WTC11 (cell line): ENCODE measurements at regions not wholly inside any gene's neighbourhood (a gene's known extent, or its start where the extent isn't known, plus 50 kb on each side); places are given as distances from the start of the nearest gene placed in this dataset.

Experiments
- ATAC-seq: fragments of 200-7000 bp; cut with Tn5 transposase; 2 replicates; pipeline ENCODE4 v1.10.0; 2021; ENCODE audit warnings: mild to moderate bottlenecking, moderate library complexity
- CTCF ChIA-PET: fragments of 300-600 bp; sonication (Branson Sonifier 250); formaldehyde crosslinking; loops from one replicate; lab custom pipeline; 2021; ENCODE audit warnings: antibody characterized with exemption; lab: Charles Lee
- POLR2A ChIA-PET: fragments of 350-600 bp; sonication (Branson Sonifier 250); formaldehyde crosslinking; loops from one replicate; lab custom pipeline; 2021; ENCODE audit warnings: antibody characterized with exemption; lab: Charles Lee
- DNase-seq: peaks from one replicate; pipeline ENCODE4 v3.0.0; 2021; ENCODE audit warnings: low spot score
- H3K27ac Mint-ChIP-seq: 2 replicates; pipeline ENCODE4 v1.8.0; 2021; ENCODE audit warnings: mixed read lengths
- H3K27me3 Mint-ChIP-seq: 2 replicates; pipeline ENCODE4 v1.8.0; 2021; ENCODE audit warnings: low read depth, mild to moderate bottlenecking, moderate library complexity, mixed read lengths
- H3K36me3 Mint-ChIP-seq: 2 replicates; pipeline ENCODE4 v1.8.0; 2021; ENCODE audit warnings: mixed read lengths
- H3K4me1 Mint-ChIP-seq: 2 replicates; pipeline ENCODE4 v1.8.0; 2022; ENCODE audit warnings: mixed read lengths
- H3K4me3 Mint-ChIP-seq: 2 replicates; pipeline ENCODE4 v1.8.0; 2021; ENCODE audit warnings: mild to moderate bottlenecking, moderate library complexity, mixed read lengths
- H3K9me3 Mint-ChIP-seq: 2 replicates; pipeline ENCODE4 v1.8.0; 2021; ENCODE audit warnings: mixed read lengths
- GTF2I ChIP-seq: fragments of 250-450 bp; sonication (Bioruptor Pico); conservative IDR thresholded peaks from 2 replicates; pipeline ENCODE4 v1.4.0; 2021; ENCODE audit warnings: mild to moderate bottlenecking
- HMGA2 ChIP-seq: fragments of 250-450 bp; sonication (Bioruptor Pico); IDR thresholded peaks from 2 replicates; pipeline ENCODE4 v1.4.0; 2021; ENCODE audit warnings: mild to moderate bottlenecking, moderate library complexity
- MYBL2 ChIP-seq: sonication (generic); formaldehyde crosslinking; IDR thresholded peaks from 2 replicates; pipeline ENCODE4 v1.8.1; 2023; ENCODE audit warnings: mild to moderate bottlenecking, moderate library complexity, missing genetic modification reagents
- PRRX2 ChIP-seq: fragments of 250-450 bp; sonication (Bioruptor Pico); IDR thresholded peaks from 2 replicates; pipeline ENCODE4 v1.8.0; 2021; ENCODE audit warnings: mild to moderate bottlenecking
- SMAD3 ChIP-seq: sonication (generic); formaldehyde crosslinking; IDR thresholded peaks from 2 replicates; pipeline ENCODE4 v1.8.0; 2022; ENCODE audit warnings: missing genetic modification reagents, mild to moderate bottlenecking, borderline replicate concordance
- SMAD4 ChIP-seq: sonication (generic); formaldehyde crosslinking; IDR thresholded peaks from 2 replicates; pipeline ENCODE4 v1.8.0; 2022; ENCODE audit warnings: mild to moderate bottlenecking, missing genetic modification reagents
- TP53 ChIP-seq: sonication (generic); formaldehyde crosslinking; IDR thresholded peaks from 2 replicates; pipeline ENCODE4 v1.8.1; 2023; ENCODE audit warnings: mild to moderate bottlenecking, missing genetic modification reagents
- TF ChIP-seq, protein P1 (sequence below): sonication (generic); formaldehyde crosslinking; IDR thresholded peaks from 2 replicates; pipeline ENCODE4 v1.8.0; 2022; ENCODE audit warnings: missing genetic modification reagents
- TF ChIP-seq, protein P2 (sequence below): fragments of 250-450 bp; sonication (Bioruptor Pico); conservative IDR thresholded peaks from 2 replicates; pipeline ENCODE4 v1.9.0; 2021; ENCODE audit warnings: mild to moderate bottlenecking
- TF ChIP-seq, protein P3 (sequence below): sonication (generic); formaldehyde crosslinking; IDR thresholded peaks from 2 replicates; pipeline ENCODE4 v1.8.0; 2023; ENCODE audit warnings: missing genetic modification reagents
- TF ChIP-seq, protein P4 (sequence below): fragments of 250-450 bp; sonication (Bioruptor Pico); IDR thresholded peaks from 2 replicates; pipeline ENCODE4 v2.1.2; 2022; ENCODE audit warnings: mild to moderate bottlenecking, moderate library complexity
- TF ChIP-seq, protein P5 (sequence below): sonication (generic); formaldehyde crosslinking; IDR thresholded peaks from 2 replicates; pipeline ENCODE4 v1.8.1; 2022; ENCODE audit warnings: mild to moderate bottlenecking, missing genetic modification reagents, moderate library complexity, borderline replicate concordance
- TF ChIP-seq, protein P6 (sequence below): sonication (generic); formaldehyde crosslinking; IDR thresholded peaks from 2 replicates; pipeline ENCODE4 v1.8.0; 2022; ENCODE audit warnings: mild to moderate bottlenecking, missing genetic modification reagents
- TF ChIP-seq, protein P7 (sequence below): sonication (generic); formaldehyde crosslinking; IDR thresholded peaks from 2 replicates; pipeline ENCODE4 v1.8.1; 2022; ENCODE audit warnings: low read depth, missing genetic modification reagents, borderline replicate concordance

DNA sequence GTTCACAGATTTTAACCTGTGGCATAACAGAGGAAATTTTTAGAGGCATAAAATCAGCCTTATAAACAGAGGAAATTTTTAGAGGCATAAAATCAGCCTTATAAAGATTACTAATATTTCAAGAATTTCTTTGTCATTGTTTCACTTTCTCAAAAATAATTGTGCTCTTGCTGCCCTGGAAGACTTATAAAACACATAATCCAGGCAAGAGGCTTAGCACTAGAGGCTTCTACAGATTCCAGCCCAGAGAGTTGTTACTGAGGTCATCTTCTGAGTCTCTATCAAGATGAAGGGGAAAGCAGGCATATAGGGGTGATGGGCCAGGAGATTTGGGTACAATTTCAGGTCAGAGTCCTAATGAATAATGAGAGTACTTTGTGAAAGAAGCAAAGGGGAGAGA, 85.7 kb downstream of the RFPL4B start (continued):
- TF ChIP-seq, protein P1, sequence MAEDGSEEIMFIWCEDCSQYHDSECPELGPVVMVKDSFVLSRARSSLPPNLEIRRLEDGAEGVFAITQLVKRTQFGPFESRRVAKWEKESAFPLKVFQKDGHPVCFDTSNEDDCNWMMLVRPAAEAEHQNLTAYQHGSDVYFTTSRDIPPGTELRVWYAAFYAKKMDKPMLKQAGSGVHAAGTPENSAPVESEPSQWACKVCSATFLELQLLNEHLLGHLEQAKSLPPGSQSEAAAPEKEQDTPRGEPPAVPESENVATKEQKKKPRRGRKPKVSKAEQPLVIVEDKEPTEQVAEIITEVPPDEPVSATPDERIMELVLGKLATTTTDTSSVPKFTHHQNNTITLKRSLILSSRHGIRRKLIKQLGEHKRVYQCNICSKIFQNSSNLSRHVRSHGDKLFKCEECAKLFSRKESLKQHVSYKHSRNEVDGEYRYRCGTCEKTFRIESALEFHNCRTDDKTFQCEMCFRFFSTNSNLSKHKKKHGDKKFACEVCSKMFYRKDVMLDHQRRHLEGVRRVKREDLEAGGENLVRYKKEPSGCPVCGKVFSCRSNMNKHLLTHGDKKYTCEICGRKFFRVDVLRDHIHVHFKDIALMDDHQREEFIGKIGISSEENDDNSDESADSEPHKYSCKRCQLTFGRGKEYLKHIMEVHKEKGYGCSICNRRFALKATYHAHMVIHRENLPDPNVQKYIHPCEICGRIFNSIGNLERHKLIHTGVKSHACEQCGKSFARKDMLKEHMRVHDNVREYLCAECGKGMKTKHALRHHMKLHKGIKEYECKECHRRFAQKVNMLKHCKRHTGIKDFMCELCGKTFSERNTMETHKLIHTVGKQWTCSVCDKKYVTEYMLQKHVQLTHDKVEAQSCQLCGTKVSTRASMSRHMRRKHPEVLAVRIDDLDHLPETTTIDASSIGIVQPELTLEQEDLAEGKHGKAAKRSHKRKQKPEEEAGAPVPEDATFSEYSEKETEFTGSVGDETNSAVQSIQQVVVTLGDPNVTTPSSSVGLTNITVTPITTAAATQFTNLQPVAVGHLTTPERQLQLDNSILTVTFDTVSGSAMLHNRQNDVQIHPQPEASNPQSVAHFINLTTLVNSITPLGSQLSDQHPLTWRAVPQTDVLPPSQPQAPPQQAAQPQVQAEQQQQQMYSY: no peak
- TF ChIP-seq, protein P2, sequence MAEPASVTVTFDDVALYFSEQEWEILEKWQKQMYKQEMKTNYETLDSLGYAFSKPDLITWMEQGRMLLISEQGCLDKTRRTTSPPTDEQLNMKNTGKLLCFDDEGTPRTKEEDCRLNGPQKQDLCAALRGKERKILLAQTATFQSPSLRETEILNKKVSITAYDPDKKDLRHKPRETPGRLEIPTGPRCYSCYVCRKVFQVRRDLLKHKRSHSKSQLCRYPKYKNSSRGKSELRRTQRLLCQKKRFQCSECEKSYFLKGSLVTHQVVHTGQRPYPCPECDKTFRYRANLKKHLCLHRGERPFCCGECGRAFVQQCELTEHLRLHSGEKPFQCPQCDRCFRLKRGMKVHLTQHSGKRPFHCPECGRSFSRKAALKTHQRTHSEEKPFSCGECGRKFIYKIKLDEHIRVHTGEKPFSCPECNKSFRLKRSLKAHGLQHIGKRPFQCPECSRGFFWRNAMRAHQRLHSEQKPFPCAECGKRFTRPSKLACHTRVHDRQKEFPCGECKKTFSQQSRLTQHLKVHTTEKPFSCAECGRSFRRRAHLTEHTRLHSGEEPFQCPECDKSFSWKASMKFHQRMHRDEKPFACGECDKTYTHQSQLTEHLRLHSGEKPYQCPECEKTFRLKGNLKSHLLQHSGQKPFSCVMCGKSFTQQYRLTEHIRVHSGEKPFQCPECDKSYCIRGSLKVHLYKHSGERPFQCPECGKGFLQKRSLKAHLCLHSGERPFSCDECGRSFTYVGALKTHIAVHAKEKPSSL (CRISPR knock-in tag): no peak
- TF ChIP-seq, protein P3, sequence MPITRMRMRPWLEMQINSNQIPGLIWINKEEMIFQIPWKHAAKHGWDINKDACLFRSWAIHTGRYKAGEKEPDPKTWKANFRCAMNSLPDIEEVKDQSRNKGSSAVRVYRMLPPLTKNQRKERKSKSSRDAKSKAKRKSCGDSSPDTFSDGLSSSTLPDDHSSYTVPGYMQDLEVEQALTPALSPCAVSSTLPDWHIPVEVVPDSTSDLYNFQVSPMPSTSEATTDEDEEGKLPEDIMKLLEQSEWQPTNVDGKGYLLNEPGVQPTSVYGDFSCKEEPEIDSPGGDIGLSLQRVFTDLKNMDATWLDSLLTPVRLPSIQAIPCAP: no peak
- TF ChIP-seq GTF2I (CRISPR knock-in tag) (no peak), TP53 (CRISPR knock-in tag) (no peak), HMGA2 (no peak)
- TF ChIP-seq, protein P4, sequence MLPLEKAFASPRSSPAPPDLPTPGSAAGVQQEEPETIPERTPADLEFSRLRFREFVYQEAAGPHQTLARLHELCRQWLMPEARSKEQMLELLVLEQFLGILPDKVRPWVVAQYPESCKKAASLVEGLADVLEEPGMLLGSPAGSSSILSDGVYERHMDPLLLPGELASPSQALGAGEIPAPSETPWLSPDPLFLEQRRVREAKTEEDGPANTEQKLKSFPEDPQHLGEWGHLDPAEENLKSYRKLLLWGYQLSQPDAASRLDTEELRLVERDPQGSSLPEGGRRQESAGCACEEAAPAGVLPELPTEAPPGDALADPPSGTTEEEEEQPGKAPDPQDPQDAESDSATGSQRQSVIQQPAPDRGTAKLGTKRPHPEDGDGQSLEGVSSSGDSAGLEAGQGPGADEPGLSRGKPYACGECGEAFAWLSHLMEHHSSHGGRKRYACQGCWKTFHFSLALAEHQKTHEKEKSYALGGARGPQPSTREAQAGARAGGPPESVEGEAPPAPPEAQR (CRISPR knock-in tag): no peak
- TF ChIP-seq, protein P5, sequence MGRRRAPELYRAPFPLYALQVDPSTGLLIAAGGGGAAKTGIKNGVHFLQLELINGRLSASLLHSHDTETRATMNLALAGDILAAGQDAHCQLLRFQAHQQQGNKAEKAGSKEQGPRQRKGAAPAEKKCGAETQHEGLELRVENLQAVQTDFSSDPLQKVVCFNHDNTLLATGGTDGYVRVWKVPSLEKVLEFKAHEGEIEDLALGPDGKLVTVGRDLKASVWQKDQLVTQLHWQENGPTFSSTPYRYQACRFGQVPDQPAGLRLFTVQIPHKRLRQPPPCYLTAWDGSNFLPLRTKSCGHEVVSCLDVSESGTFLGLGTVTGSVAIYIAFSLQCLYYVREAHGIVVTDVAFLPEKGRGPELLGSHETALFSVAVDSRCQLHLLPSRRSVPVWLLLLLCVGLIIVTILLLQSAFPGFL (CRISPR knock-in tag): no peak

DNA sequence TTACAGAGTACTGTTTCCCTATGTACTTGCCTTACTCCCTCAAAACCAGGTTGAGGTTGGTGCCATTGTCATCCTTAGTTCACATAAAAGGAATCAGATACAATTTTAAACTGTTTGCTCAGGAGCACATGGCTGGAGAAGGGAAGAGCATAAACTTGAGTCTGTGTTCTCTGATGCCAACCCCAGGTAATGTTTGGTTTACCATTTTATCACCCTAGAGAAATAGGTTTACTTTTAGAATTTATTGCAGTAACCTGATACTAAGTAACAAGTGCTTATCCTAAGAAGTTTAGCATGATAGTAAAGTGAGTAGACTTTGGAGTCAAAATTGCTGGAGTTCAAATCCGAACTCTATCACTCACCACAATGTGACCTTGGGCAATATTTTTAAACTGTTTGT, 86.3 kb downstream of the RFPL4B start:
- no peaks in the 10 kb centered on the region for H3K36me3 Mint-ChIP-seq
- H3K4me1 Mint-ChIP-seq: peaks cover 6% of the 10 kb centered on the region
- DNase-seq (no peak), ATAC-seq (no peak)
- no peak overlapping the region for H3K27ac Mint-ChIP-seq
- CTCF ChIA-PET: no interaction called here
- POLR2A ChIA-PET: no interaction called here
- H3K9me3 Mint-ChIP-seq: no peaks in the 10 kb centered on the region
- no peak overlapping the region for H3K4me3 Mint-ChIP-seq
- no peaks in the 10 kb centered on the region for H3K27me3 Mint-ChIP-seq
- TF ChIP-seq SMAD4 (CRISPR knock-in tag) (no peak), HMGA2 (no peak), SMAD3 (no peak), PRRX2 (CRISPR knock-in tag) (no peak), MYBL2 (CRISPR knock-in tag) (no peak)
- TF ChIP-seq, protein P2 (CRISPR knock-in tag): no peak
- TF ChIP-seq, protein P1: no peak
- TF ChIP-seq, protein P6, sequence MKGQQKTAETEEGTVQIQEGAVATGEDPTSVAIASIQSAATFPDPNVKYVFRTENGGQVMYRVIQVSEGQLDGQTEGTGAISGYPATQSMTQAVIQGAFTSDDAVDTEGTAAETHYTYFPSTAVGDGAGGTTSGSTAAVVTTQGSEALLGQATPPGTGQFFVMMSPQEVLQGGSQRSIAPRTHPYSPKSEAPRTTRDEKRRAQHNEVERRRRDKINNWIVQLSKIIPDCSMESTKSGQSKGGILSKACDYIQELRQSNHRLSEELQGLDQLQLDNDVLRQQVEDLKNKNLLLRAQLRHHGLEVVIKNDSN (CRISPR knock-in tag): no peak
- TF ChIP-seq, protein P7, sequence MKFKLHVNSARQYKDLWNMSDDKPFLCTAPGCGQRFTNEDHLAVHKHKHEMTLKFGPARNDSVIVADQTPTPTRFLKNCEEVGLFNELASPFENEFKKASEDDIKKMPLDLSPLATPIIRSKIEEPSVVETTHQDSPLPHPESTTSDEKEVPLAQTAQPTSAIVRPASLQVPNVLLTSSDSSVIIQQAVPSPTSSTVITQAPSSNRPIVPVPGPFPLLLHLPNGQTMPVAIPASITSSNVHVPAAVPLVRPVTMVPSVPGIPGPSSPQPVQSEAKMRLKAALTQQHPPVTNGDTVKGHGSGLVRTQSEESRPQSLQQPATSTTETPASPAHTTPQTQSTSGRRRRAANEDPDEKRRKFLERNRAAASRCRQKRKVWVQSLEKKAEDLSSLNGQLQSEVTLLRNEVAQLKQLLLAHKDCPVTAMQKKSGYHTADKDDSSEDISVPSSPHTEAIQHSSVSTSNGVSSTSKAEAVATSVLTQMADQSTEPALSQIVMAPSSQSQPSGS (CRISPR knock-in tag): no peak
